Skeletal muscle tissue (tissue), 3 donors: ENCODE measurements at regions not wholly inside any gene's neighbourhood (a gene's known extent, or its start where the extent isn't known, plus 50 kb on each side); places are given as distances from the start of the nearest gene placed in this dataset.

Experiments
- H3K27ac ChIP-seq: one replicate; pipeline ENCODE4 v1.7.0; 2013; ENCODE audit warnings: mild to moderate bottlenecking, low read depth, low read length, inconsistent platforms
- H3K27me3 ChIP-seq, 3 donors: one replicate each; pipeline ENCODE4 v1.7.0; 2013; ENCODE audit warnings: low read length in 3 of 3; ENCODE audit not compliant: control insufficient read depth in 3 of 3, insufficient read depth in 3 of 3
- H3K36me3 ChIP-seq, 3 donors: one replicate each; pipeline ENCODE4 v1.7.0; 2013; ENCODE audit warnings: low read length in 3 of 3; ENCODE audit not compliant: control insufficient read depth in 3 of 3, insufficient read depth in 3 of 3
- H3K4me1 ChIP-seq, 3 donors: one replicate each; pipeline ENCODE4 v1.7.0; 2013; ENCODE audit warnings: low read length in 3 of 3, mild to moderate bottlenecking in 3 of 3; ENCODE audit not compliant: control insufficient read depth in 3 of 3, insufficient read depth in 3 of 3
- H3K4me3 ChIP-seq, 3 donors: one replicate each; pipeline ENCODE4 v1.7.0; 2013; ENCODE audit warnings: low read length in 3 of 3
- H3K9ac ChIP-seq, 3 donors: one replicate each; pipeline ENCODE4 v1.7.0; 2013; ENCODE audit warnings: low read length in 3 of 3, mild to moderate bottlenecking in 3 of 3, moderate library complexity in 2 of 3, low read depth in 1 of 3
- H3K9me3 ChIP-seq, 3 donors: one replicate each; pipeline ENCODE4 v1.7.0; 2013; ENCODE audit warnings: low read length in 3 of 3; ENCODE audit not compliant: control insufficient read depth in 3 of 3
- donor health status: Osteomylitis.

DNA sequence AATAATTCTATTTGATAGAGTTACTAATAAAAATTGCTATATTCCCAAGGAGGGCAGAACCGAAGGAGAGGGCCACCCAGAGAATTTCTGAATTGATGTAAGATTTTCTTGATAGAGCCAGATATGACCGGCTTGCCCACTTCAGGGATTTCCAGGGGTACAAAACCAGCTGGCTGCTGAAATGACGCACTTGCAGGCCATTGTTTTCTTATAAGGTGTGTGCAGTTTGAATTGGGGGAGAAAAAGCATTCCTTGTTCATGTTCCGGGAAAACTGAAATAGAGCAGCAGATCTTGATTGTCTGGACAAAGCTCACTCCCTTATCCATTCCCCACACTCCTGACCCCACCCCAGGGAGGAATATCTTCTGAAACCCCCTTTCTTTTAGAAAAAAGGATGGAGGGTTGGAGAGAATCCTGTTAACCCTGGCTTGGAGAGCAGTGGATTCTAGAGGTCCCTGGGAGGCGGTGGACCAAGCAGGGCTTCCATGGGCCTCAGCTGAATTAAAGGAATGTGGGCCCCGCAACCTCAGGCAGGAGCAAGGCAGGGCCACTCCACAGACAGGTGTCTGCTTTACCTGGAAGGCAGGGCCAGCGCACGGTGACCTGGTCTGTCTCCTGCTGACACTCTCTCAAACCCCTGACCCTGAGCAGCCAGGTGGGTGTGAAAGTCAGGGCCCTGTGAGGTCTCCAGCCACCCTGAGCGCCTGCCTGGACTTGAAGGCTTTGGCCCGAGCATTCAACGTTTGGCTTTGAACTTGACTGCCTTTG, 96.4 kb downstream of the TMEM170B start:
- no peak overlapping the region for H3K9ac ChIP-seq
- H3K36me3 ChIP-seq = no peaks in the 10 kb centered on the region
- no peaks in the 10 kb centered on the region for H3K4me1 ChIP-seq
- H3K27ac ChIP-seq = no peak overlapping the region
- no peaks in the 10 kb centered on the region for H3K9me3 ChIP-seq
- no peak overlapping the region for H3K4me3 ChIP-seq
- H3K27me3 ChIP-seq = no peaks in the 10 kb centered on the region

DNA sequence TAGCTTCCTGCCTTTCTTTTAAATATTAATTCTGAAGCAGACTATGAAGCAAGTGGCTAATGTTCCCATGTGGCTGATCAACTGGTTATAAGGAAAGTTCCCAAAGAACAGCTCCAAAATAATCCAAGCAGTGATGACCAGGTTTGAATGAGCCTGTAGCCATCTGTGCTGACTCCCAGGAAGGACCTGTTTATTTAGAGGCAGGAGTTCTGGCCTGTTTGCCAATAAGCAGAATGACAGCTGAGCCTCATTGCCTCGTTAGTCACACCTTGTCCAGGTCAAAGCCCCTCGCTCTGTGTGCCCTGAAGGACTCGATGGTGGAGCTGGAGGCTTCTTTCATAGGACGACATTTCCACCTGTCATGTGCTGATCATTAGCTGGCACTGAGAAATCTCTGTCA, 97.4 kb downstream of the TMEM170B start:
- H3K9ac ChIP-seq = no peak overlapping the region
- no peaks in the 10 kb centered on the region for H3K27me3 ChIP-seq
- H3K9me3 ChIP-seq = no peaks in the 10 kb centered on the region
- no peak overlapping the region for H3K27ac ChIP-seq
- H3K4me3 ChIP-seq = no peak overlapping the region
- no peaks in the 10 kb centered on the region for H3K36me3 ChIP-seq
- no peaks in the 10 kb centered on the region for H3K4me1 ChIP-seq

DNA sequence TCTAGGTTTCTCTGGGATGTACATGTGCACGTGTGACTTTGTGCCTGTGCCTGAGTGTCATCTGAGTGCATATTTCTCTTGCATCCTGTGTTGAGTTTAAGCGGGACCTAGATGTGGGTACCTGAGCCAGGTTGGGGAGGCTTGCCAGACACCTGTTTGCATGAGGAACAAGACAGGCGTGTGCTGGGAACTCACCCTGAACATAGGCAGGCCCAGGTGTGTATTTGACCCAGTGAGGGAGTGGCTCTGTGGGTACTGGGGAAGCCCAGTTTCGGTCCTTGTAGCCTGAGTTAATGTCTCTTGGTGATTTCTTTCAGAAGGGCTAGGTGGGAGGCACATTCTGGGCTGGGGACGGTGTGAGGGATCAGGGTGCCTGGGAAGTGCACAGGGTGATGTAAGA, 98.6 kb downstream of the TMEM170B start:
- Histone ChIP-seq H3K9me3 (no peaks in the 10 kb centered on the region), H3K9ac (no peak overlapping the region), H3K4me3 (no peak overlapping the region), H3K4me1 (peaks cover 0 to under 1% (median 0%) of the 10 kb centered on the region in 3 donors), H3K27me3 (no peaks in the 10 kb centered on the region), H3K27ac (no peak overlapping the region), H3K36me3 (no peaks in the 10 kb centered on the region)

DNA sequence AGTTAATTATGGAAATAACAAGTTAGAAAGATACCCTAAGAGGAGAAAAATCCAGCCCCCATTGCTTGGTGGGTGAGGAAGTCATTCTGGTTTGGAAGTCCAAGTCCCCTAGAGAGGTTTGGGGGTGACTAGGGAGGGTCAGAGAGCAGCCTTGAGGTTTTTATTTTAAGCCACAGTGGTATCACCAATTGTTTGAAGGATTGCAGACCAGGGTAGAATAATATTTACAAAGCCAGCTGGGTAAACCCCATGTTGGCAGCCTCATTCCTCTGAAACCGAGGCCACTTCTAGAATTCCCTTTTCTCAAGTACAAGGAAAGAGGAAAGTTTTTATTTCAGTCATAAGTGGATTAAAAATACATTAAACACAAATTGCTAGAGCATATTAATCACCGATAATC, 99.7 kb downstream of the TMEM170B start:
- no peaks in the 10 kb centered on the region for H3K9me3 ChIP-seq
- H3K4me3 ChIP-seq = no peak overlapping the region
- peaks cover 0 to 5% (median 0%) of the 10 kb centered on the region in 3 donors for H3K4me1 ChIP-seq
- H3K36me3 ChIP-seq = no peaks in the 10 kb centered on the region
- H3K27ac ChIP-seq = no peak overlapping the region
- no peaks in the 10 kb centered on the region for H3K27me3 ChIP-seq
- no peak overlapping the region for H3K9ac ChIP-seq

DNA sequence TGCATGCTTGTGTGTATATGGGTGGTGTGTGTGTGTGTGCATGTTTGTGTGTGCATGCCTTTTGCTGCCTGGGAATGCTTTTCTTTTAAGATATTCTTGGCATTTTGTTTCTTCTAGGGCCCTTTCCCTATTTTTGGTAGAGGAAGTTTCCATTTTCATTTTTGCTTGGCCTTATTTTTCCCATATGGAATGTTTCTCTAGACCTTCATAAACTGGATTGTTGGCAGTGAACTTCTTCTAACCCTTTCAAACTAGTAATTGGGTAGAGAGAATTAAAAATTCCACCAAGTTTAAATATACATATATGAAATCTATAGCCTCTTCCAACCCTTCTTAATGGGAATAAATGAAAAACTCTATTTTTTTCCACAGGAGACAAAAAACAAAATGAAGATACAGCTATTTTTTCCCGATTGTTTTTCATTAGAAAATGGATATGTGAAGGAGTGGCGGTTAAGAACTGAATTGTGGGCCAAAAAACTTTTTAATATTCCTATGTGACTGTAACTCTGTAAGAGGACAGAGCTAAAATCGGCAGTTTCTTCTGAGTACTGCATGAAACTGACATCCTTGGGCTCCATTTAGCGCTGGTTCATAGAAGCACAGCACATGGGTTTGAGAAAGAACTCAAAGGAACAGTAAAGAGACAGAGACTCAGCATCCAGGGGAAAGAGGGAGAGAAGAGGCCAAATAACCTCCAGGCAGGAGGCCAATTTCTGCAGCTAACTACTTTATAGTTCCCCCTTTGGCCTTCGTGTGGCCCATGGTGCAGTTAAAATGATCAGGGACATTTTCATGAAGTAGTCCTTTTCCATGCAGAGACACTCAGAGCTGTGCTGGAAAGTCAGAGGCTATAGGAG, 102.1 kb downstream of the TMEM170B start:
- H3K4me3 ChIP-seq = no peak overlapping the region
- H3K4me1 ChIP-seq = peaks cover 0 to 5% (median 0%) of the 10 kb centered on the region in 3 donors
- no peak overlapping the region for H3K9ac ChIP-seq
- H3K9me3 ChIP-seq = no peaks in the 10 kb centered on the region
- H3K27me3 ChIP-seq = no peaks in the 10 kb centered on the region
- no peaks in the 10 kb centered on the region for H3K36me3 ChIP-seq
- no peak overlapping the region for H3K27ac ChIP-seq

DNA sequence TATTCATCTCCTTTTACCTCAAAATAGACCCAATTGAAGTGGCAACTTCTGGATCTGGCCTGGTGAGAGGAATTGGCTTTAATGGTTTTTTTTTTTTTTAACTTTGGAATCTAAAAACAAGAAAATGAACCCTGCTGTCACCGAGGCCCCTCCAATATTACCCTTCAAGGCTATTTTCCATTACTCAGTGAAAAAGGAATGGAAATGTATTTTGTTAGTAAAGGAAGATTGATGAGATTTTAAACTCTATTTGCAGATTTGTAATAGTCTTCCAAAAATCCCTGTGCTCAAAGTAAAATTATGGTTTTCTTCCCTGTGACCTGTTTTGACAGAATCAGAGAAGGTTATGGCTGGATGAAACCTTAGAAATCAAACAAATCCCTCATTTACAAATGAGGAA, 102.9 kb downstream of the TMEM170B start:
- peaks cover 0 to 5% (median 0%) of the 10 kb centered on the region in 3 donors for H3K4me1 ChIP-seq
- no peak overlapping the region for H3K9ac ChIP-seq
- H3K4me3 ChIP-seq = no peak overlapping the region
- no peak overlapping the region for H3K27ac ChIP-seq
- H3K9me3 ChIP-seq = no peaks in the 10 kb centered on the region
- no peaks in the 10 kb centered on the region for H3K27me3 ChIP-seq
- H3K36me3 ChIP-seq = no peaks in the 10 kb centered on the region

DNA sequence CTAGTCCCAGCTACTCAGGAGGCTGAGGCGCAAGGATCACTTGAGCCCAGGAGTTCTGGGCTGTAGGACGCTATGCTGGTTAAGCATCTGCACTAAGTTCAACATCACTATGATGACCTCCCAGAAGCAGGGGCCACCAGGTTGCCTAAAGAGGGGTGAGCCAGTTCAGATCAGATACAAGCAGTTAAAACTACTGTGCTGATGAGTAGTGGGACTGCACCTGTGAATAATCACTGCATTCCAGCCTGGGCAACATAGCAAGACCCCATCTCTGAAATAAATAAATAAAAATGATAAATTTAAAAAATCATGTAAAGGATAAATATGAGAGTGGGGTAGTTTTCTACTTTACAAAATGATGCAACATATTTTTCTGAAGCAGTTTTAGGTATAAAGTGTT, 106.5 kb downstream of the TMEM170B start:
- Histone ChIP-seq H3K4me1 (peaks cover 0 to 5% (median 0%) of the 10 kb centered on the region in 3 donors), H3K9ac (no peak overlapping the region), H3K27me3 (no peaks in the 10 kb centered on the region), H3K9me3 (peaks cover 0 to 5% (median 0%) of the 10 kb centered on the region in 3 donors), H3K36me3 (no peaks in the 10 kb centered on the region), H3K4me3 (no peak overlapping the region), H3K27ac (no peak overlapping the region)

DNA sequence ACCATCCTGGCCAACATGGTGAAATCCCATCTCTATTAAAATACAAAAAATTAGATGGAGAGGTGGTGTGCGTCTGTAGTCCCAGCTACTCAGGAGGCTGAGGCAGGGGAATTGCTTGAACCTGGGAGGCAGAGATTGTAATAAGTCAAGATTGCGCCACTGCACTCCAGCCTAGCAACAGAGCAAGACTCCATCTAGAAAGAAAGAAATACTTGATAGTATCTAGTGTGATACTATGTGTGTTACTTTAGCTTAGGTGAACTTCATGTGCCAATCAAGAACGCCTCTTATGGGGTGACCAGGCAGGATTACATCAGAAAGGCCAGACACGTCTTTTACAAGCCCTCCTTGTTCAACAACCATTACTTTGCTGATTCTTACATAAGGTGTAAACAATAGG, 107.1 kb downstream of the TMEM170B start:
- Histone ChIP-seq H3K9me3 (peaks cover 0 to 5% (median 0%) of the 10 kb centered on the region in 3 donors), H3K27ac (no peak overlapping the region), H3K36me3 (no peaks in the 10 kb centered on the region), H3K9ac (no peak overlapping the region), H3K4me1 (peaks cover 0 to 5% (median 0%) of the 10 kb centered on the region in 3 donors), H3K4me3 (no peak overlapping the region), H3K27me3 (no peaks in the 10 kb centered on the region)

DNA sequence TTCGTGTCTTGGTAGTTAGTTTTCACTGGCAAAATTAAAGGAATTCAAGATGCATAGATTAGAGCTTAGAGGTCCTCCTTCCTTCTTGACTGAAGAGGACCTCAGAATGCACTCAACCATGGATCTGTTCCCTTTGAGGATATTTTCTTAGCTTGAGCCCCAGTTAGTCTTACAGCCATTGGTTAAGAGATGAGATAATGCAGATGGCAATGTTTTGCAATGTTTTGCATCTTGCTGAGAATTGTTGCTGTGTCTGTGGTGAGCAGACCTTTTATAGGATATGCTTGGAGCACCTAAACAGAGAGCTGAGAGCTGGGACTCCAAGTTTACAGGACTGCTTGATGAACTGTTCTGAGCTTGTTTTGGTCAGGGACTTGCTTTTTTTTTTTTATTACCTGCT, 107.5 kb downstream of the TMEM170B start:
- no peak overlapping the region for H3K9ac ChIP-seq
- H3K27ac ChIP-seq = no peak overlapping the region
- H3K36me3 ChIP-seq = no peaks in the 10 kb centered on the region

DNA sequence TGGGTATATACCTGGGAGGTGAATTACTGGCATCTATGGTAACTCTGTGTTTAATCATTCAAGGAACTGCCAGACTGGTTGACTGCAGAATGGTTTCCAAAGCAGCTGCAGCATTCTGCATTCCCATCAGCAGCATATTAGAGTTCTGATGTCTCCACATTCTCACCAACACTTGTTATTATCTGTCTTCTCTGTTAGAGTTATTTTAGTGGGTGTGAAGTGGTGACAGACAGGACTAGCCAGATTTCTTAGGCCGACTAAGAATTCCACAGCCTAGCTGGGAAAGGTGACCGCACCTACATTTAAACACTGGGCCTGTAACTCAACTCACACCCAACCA, 110.9 kb downstream of the TMEM170B start:
- H3K27me3 ChIP-seq = no peaks in the 10 kb centered on the region
- H3K27ac ChIP-seq = no peak overlapping the region
- no peak overlapping the region for H3K9ac ChIP-seq
- H3K36me3 ChIP-seq = no peaks in the 10 kb centered on the region
- no peak overlapping the region for H3K4me3 ChIP-seq
- H3K4me1 ChIP-seq = peaks cover 0 to 7% (median under 1%) of the 10 kb centered on the region in 3 donors
- peaks cover 0 to 5% (median 0%) of the 10 kb centered on the region in 3 donors for H3K9me3 ChIP-seq

More for the DNA sequence above, 107.5 kb downstream of the TMEM170B start:
- H3K9me3 ChIP-seq = peaks cover 0 to 5% (median 0%) of the 10 kb centered on the region in 3 donors
- H3K4me1 ChIP-seq = peaks cover 0 to 5% (median 0%) of the 10 kb centered on the region in 3 donors
- no peaks in the 10 kb centered on the region for H3K27me3 ChIP-seq
- no peak overlapping the region for H3K4me3 ChIP-seq
